ENCODE measurements at regions not wholly inside any gene's neighbourhood (a gene's known extent, or its start where the extent isn't known, plus 50 kb on each side); places are given as distances from the start of the nearest gene placed in this dataset.
"Not testable (repeated sequence)": the region's sequence is repeated elsewhere in the genome, so short reads cannot be mapped to it uniquely, and the experiment has no call there.

DNA sequence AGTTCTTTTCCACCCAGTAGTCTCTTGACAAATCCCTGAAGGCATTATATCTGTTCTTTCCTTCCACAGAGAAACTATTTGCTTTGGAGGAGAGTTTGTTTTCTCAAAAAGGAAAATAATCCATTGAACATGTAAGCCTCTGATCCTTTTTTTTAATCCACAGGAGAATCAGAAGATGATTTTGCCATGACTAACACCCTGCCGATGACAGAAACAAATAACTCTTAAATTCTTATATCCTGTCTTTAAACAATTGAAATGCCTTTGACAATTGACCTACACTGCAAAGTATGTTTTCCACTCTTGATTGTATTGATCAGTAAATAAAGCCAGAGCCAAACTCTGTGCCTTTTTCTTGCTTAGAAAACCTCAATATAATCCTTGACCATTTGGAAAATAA is 666.4 kb upstream of the CTNND2 start:
- H3K4me3 ChIP-seq (ENCODE audit: low read depth, low read length): no peak overlapping the region
- DNase-seq (ENCODE audit: low read depth): no peak
- TF ChIP-seq, protein P1, sequence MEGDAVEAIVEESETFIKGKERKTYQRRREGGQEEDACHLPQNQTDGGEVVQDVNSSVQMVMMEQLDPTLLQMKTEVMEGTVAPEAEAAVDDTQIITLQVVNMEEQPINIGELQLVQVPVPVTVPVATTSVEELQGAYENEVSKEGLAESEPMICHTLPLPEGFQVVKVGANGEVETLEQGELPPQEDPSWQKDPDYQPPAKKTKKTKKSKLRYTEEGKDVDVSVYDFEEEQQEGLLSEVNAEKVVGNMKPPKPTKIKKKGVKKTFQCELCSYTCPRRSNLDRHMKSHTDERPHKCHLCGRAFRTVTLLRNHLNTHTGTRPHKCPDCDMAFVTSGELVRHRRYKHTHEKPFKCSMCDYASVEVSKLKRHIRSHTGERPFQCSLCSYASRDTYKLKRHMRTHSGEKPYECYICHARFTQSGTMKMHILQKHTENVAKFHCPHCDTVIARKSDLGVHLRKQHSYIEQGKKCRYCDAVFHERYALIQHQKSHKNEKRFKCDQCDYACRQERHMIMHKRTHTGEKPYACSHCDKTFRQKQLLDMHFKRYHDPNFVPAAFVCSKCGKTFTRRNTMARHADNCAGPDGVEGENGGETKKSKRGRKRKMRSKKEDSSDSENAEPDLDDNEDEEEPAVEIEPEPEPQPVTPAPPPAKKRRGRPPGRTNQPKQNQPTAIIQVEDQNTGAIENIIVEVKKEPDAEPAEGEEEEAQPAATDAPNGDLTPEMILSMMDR (conservative IDR thresholded peaks at IDR 0.05; ENCODE audit: low read depth, low read length): no peak

- H3K4me3 ChIP-seq (ENCODE audit: low read depth, low read length): no peak overlapping the region
- TF ChIP-seq, protein P1 (conservative IDR thresholded peaks at IDR 0.05; ENCODE audit: low read depth, low read length): no peak
- no peak for DNase-seq (ENCODE audit: low read depth)
Measured at GRCh38 chr5:12566441-12566840, 662.2 kb upstream of the CTNND2 start.

DNA sequence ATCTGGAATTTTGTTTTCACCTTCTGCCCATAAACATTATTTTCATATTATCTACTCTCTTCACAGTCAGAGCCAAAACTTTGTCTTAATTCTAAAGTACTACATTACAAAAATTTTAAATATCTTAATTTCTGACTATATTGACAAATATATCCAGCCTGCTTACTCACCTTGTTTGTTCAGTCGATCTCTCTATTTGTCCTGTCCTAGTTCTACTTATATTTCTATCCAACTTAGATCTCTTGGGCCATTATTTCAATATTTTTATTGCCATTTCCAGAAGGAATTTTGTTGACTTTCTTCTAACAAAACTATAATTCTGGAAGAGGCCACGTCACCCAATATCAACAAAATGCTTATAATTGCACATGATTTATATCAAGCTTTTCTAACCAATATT is 652.8 kb upstream of the CTNND2 start:
- no peak overlapping the region for H3K4me3 ChIP-seq (ENCODE audit: low read depth, low read length)
- no peak for DNase-seq (ENCODE audit: low read depth)
- TF ChIP-seq, protein P1 (conservative IDR thresholded peaks at IDR 0.05; ENCODE audit: low read depth, low read length): no peak

- TF ChIP-seq, protein P1 (conservative IDR thresholded peaks at IDR 0.05; ENCODE audit: low read depth, low read length): no peak
- no peak overlapping the region for H3K4me3 ChIP-seq (ENCODE audit: low read depth, low read length)
Measured at GRCh38 chr5:12526113-12526512, 621.9 kb upstream of the CTNND2 start.

GRCh38 chr5:12522116-12522515 is 617.9 kb upstream of the CTNND2 start:
- TF ChIP-seq, protein P1 (conservative IDR thresholded peaks at IDR 0.05; ENCODE audit: low read depth, low read length): no peak
- DNase-seq (ENCODE audit: low read depth): no peak

More at GRCh38 chr5:12526113-12526512, 621.9 kb upstream of the CTNND2 start:
- no peak for DNase-seq (ENCODE audit: low read depth)

GRCh38 chr5:12504983-12505382 is 600.7 kb upstream of the CTNND2 start:
- DNase-seq (ENCODE audit: low read depth); H3K4me3 ChIP-seq (ENCODE audit: low read depth, low read length): not testable (repeated sequence)

More at GRCh38 chr5:12522116-12522515, 617.9 kb upstream of the CTNND2 start:
- no peak overlapping the region for H3K4me3 ChIP-seq (ENCODE audit: low read depth, low read length)

GRCh38 chr5:12488161-12488560 is 583.9 kb upstream of the CTNND2 start:
- TF ChIP-seq, protein P1 (conservative IDR thresholded peaks at IDR 0.05; ENCODE audit: low read depth, low read length): no peak
- H3K4me3 ChIP-seq (ENCODE audit: low read depth, low read length): no peak overlapping the region
- DNase-seq (ENCODE audit: low read depth): no peak

GRCh38 chr5:12480487-12480886 is 576.2 kb upstream of the CTNND2 start:
- no peak overlapping the region for H3K4me3 ChIP-seq (ENCODE audit: low read depth, low read length)

More at GRCh38 chr5:12480487-12480886, 576.2 kb upstream of the CTNND2 start:
- TF ChIP-seq, protein P1 (conservative IDR thresholded peaks at IDR 0.05; ENCODE audit: low read depth, low read length): no peak
- DNase-seq (ENCODE audit: low read depth): no peak
